GM12878 (cell line): ENCODE measurements at regions not wholly inside any gene's neighbourhood (a gene's known extent, or its start where the extent isn't known, plus 50 kb on each side); places are given as distances from the start of the nearest gene placed in this dataset.

ENCODE experiments used
- ATAC-seq: fragments of 200-7000 bp; cut with Tn5 transposase; 3 replicates; pipeline ENCODE4 v1.9.1; 2020; ENCODE audit warnings: mild to moderate bottlenecking, moderate library complexity
- BruUV-seq: library from RNA; stranded (reverse); fragments of 400-500 nt; replicated peaks from 2 replicates; lab custom pipeline; 2021; lab: Mats Ljungman, UMichigan
- CTCF ChIA-PET: fragments of 300-600 bp; sonication (Branson Sonifier 250); formaldehyde crosslinking; extraction: SDS; loops from one replicate; lab custom pipeline; 2021; ENCODE audit warnings: inconsistent platforms; lab: Yijun Ruan, JAX
- POLR2A ChIA-PET: fragments of 350-600 bp; formaldehyde crosslinking; extraction: SDS; loops from one replicate; lab custom pipeline; 2021; ENCODE audit warnings: inconsistent platforms; lab: Charles Lee
- RAD21 ChIA-PET: fragments of 300-600 bp; sonication (Branson Sonifier 250); formaldehyde crosslinking; loops from one replicate; lab custom pipeline; 2023; ENCODE audit warnings: antibody characterized with exemption; ENCODE audit not compliant: unreplicated experiment; lab: Charles Lee
- SMC1A ChIA-PET: fragments of 300-600 bp; sonication (Branson Sonifier 250); formaldehyde crosslinking; loops from one replicate; lab custom pipeline; 2023; ENCODE audit not compliant: unreplicated experiment, uncharacterized antibody; lab: Charles Lee
- DNase-seq: peaks from one replicate; pipeline ENCODE4 v3.0.0-alpha.2; 2011; ENCODE audit warnings: low read depth, low spot score
- FAIRE-seq: peaks from 3 replicates; lab custom pipeline; 2011; peaks lifted over from hg19 to GRCh38; lab: Jason Lieb, UNC
- H2AFZ ChIP-seq: 2 replicates; pipeline ENCODE4 v1.6.0; 2011; ENCODE audit warnings: low read depth, low read length, control low read depth; ENCODE audit not compliant: control insufficient read depth
- H3K27ac ChIP-seq: 2 replicates; pipeline ENCODE4 v1.5.1; 2011; ENCODE audit warnings: control low read depth; ENCODE audit not compliant: control insufficient read depth, insufficient read depth
- H3K27me3 ChIP-seq, 2 experiments: replicated peaks in 1 of 2; 2 replicates each; pipeline versions ENCODE4 v1.6.0 to v1.6.1; 2011; ENCODE audit warnings: low read length in 1 of 2; ENCODE audit not compliant: control insufficient read depth in 2 of 2, insufficient read depth in 2 of 2
- H3K36me3 ChIP-seq, 2 experiments: 2 replicates each; pipeline ENCODE4 v1.5.1; 2011; ENCODE audit warnings: low read length in 1 of 2; ENCODE audit not compliant: control insufficient read depth in 2 of 2, insufficient read depth in 2 of 2
- H3K4me1 ChIP-seq: 2 replicates; pipeline ENCODE4 v1.6.1; 2011; ENCODE audit warnings: mild to moderate bottlenecking, low read length, moderate library complexity, mixed read lengths; ENCODE audit not compliant: control insufficient read depth, insufficient read depth
- H3K4me2 ChIP-seq: 2 replicates; pipeline ENCODE4 v1.6.0; 2011; ENCODE audit warnings: control low read depth; ENCODE audit not compliant: control insufficient read depth, insufficient read depth
- H3K4me3 ChIP-seq: fragments of 200-600 bp; sonication (generic); 2 replicates; pipeline ENCODE4 v1.5.1; 2016
- H3K79me2 ChIP-seq: 2 replicates; pipeline ENCODE4 v1.6.0; 2011; ENCODE audit warnings: low read length; ENCODE audit not compliant: control insufficient read depth, insufficient read depth
- H3K9ac ChIP-seq: 2 replicates; pipeline ENCODE4 v1.8.0; 2011; ENCODE audit warnings: low read length, control low read depth, mixed read lengths; ENCODE audit not compliant: control insufficient read depth, insufficient read depth
- H3K9me3 ChIP-seq: replicated peaks from 3 replicates; pipeline ENCODE4 v1.5.1; 2011; ENCODE audit warnings: mild to moderate bottlenecking, low read length; ENCODE audit not compliant: control insufficient read depth, insufficient read depth
- H4K20me1 ChIP-seq: 2 replicates; pipeline ENCODE4 v1.6.0; 2011; ENCODE audit not compliant: control insufficient read depth, insufficient read depth
- CREM ChIP-seq: IDR thresholded peaks from 2 replicates; pipeline ENCODE4 v1.6.1; 2014; ENCODE audit warnings: antibody characterized with exemption, low read depth
- CTCF ChIP-seq, 3 experiments: IDR thresholded peaks in 2 of 3; conservative IDR thresholded peaks in 1 of 3; 2 replicates each; pipeline ENCODE4 v1.5.1; 2011; ENCODE audit warnings: low read depth in 3 of 3, low read length in 3 of 3, mild to moderate bottlenecking in 3 of 3, control low read depth in 2 of 3, moderate library complexity in 2 of 3, inconsistent platforms in 1 of 3, mixed read lengths in 1 of 3; ENCODE audit not compliant: control insufficient read depth in 2 of 3, insufficient read depth in 1 of 3; ENCODE audit errors: extremely low read depth in 1 of 3
- EGR1 ChIP-seq, 2 experiments: IDR thresholded peaks; 1 replicate in 1 of 2; 2 replicates in 1 of 2; pipeline ENCODE4 v1.6.1; 2011 to 2012; ENCODE audit warnings: low read depth in 2 of 2, low read length in 2 of 2, borderline replicate concordance in 1 of 2, mild to moderate bottlenecking in 1 of 2, moderate library complexity in 1 of 2
- FOS ChIP-seq: IDR thresholded peaks from 3 replicates; pipeline ENCODE4 v1.6.1; 2011; ENCODE audit warnings: borderline replicate concordance; ENCODE audit not compliant: insufficient read length; ENCODE audit errors: extremely low read depth
- FOXM1 ChIP-seq: IDR thresholded peaks from 2 replicates; pipeline ENCODE4 v1.6.1; 2012; ENCODE audit warnings: low read depth, mild to moderate bottlenecking, inconsistent platforms, low read length, moderate library complexity
- JUNB ChIP-seq: IDR thresholded peaks from 2 replicates; pipeline ENCODE4 v1.6.1; 2016; ENCODE audit warnings: antibody characterized with exemption, mild to moderate bottlenecking
- MYC ChIP-seq: IDR thresholded peaks from 2 replicates; pipeline ENCODE4 v1.6.1; 2011; ENCODE audit warnings: mild to moderate bottlenecking, low read length, moderate library complexity, inconsistent platforms; ENCODE audit not compliant: insufficient read depth, insufficient replicate concordance, insufficient read length, severe bottlenecking
- NR2C2 ChIP-seq: IDR thresholded peaks from 2 replicates; pipeline ENCODE4 v1.6.1; 2011; ENCODE audit warnings: borderline replicate concordance, low read depth; ENCODE audit not compliant: control insufficient read depth, insufficient read length
- RELB ChIP-seq: fragments of 450-650 bp; IDR thresholded peaks from 2 replicates; pipeline ENCODE4 v1.6.1; 2017; ENCODE audit warnings: low read depth, mild to moderate bottlenecking, moderate library complexity
- SIX5 ChIP-seq: IDR thresholded peaks from 2 replicates; pipeline ENCODE4 v1.6.1; 2011; ENCODE audit warnings: mild to moderate bottlenecking, low read depth, low read length, moderate library complexity; ENCODE audit not compliant: severe bottlenecking
- USF1 ChIP-seq: IDR thresholded peaks from 2 replicates; pipeline ENCODE4 v1.6.1; 2011; ENCODE audit warnings: borderline replicate concordance, low read depth, mild to moderate bottlenecking, moderate library complexity, mixed read lengths, low read length; ENCODE audit not compliant: insufficient read depth; ENCODE audit errors: extremely low read length
- ZNF384 ChIP-seq: IDR thresholded peaks from 2 replicates; pipeline ENCODE4 v1.6.1; 2012; ENCODE audit warnings: low read depth, mild to moderate bottlenecking, low read length, improper control_type of control experiment, borderline replicate concordance
- ZNF687 ChIP-seq: fragments of 450-650 bp; IDR thresholded peaks from 2 replicates; pipeline ENCODE4 v1.6.1; 2017; ENCODE audit warnings: mild to moderate bottlenecking, moderate library complexity
- WGBS: methylation state at CpG from one replicate; pipeline ENCODE4 v1.1.6; 2016; ENCODE audit warnings: low lambda C conversion rate; ENCODE audit not compliant: insufficient replicate concordance, insufficient coverage; ENCODE audit errors: missing lambda C conversion rate; 5-methylcytosine and 5-hydroxymethylcytosine counted together
- in situ Hi-C: fragments of 300-500 bp; cut with MboI; formaldehyde crosslinking; loops from 9 replicates; pipeline ENCODE4 v1.14.3; 2018; ENCODE audit warnings: mixed read lengths
- intact Hi-C: fragments of 100-400 bp; cut with micrococcal nuclease; formaldehyde crosslinking; loops from one replicate; pipeline ENCODE4 v1.14.2; 2022; ENCODE audit not compliant: unreplicated experiment

GRCh38 chr13:106802917-106803316 is 235.0 kb upstream of the ARGLU1 start:
- ChIA-PET SMC1A (no interaction called here), RAD21 (no interaction called here), POLR2A (no interaction called here), CTCF (no interaction called here)
- Histone ChIP-seq H4K20me1 (no peaks in the 10 kb centered on the region), H3K27me3 (no peaks in the 10 kb centered on the region), H3K9me3 (no peaks in the 10 kb centered on the region), H2AFZ (no peak overlapping the region), H3K27ac (no peak overlapping the region), H3K4me3 (no peak overlapping the region), H3K9ac (no peak overlapping the region), H3K36me3 (no peaks in the 10 kb centered on the region), H3K4me1 (no peaks in the 10 kb centered on the region), H3K79me2 (no peaks in the 10 kb centered on the region), H3K4me2 (no peak overlapping the region)
- no peak for TF ChIP-seq ZNF687
- no peak for TF ChIP-seq CREM
- TF ChIP-seq USF1: no peak
- TF ChIP-seq EGR1 (IDR thresholded peaks at IDR 0.05; ENCODE audit: borderline replicate concordance in 1 of 2, low read depth in 2 of 2, low read length in 2 of 2): no peak
- no peak for TF ChIP-seq JUNB
- TF ChIP-seq ZNF384: no peak
- TF ChIP-seq MYC: no peak
- no peak for TF ChIP-seq FOS
- TF ChIP-seq NR2C2: no peak
- no peak for TF ChIP-seq SIX5
- no peak for TF ChIP-seq CTCF (IDR thresholded peaks at IDR 0.05 in 2 of 3, conservative IDR thresholded peaks at IDR 0.05 in 1 of 3; ENCODE audit: control insufficient read depth in 2 of 3, extremely low read depth in 1 of 3, insufficient read depth in 1 of 3, low read depth in 3 of 3, low read length in 3 of 3)
- no peak for TF ChIP-seq FOXM1
- no peak for TF ChIP-seq RELB
- WGBS: 48% methylated on average over 6 of the region's 6 CpGs
- intact Hi-C loops (no loop called here), in situ Hi-C loops (no loop called here)
- no peak for FAIRE-seq
- no peak for ATAC-seq
- DNase-seq: no peak
- no TSS peak for BruUV-seq
